Esophagus squamous epithelium (tissue), 4 donors: ENCODE measurements at regions not wholly inside any gene's neighbourhood (a gene's known extent, or its start where the extent isn't known, plus 50 kb on each side); places are given as distances from the start of the nearest gene placed in this dataset.

ENCODE experiments used
- CTCF ChIP-seq, 6 experiments: fragments of 450-650 bp in 4 of 6; fragments of 200-600 bp in 2 of 6; sonication (generic) in 2 of 6; IDR thresholded peaks; one replicate each; pipeline ENCODE4 v1.5.1; 2016 to 2019; ENCODE audit warnings: antibody characterized with exemption in 6 of 6, mild to moderate bottlenecking in 4 of 6, moderate library complexity in 4 of 6
- POLR2A ChIP-seq, 4 donors: fragments of 450-650 bp; IDR thresholded peaks; one replicate each; pipeline ENCODE4 v1.6.1; 2017; ENCODE audit warnings: antibody characterized with exemption in 4 of 4, mild to moderate bottlenecking in 4 of 4, moderate library complexity in 3 of 4

- TF ChIP-seq CTCF (IDR thresholded peaks at IDR 0.05) (no peak), POLR2A (IDR thresholded peaks at IDR 0.05) (no peak)
Measured at GRCh38 chr1:185488808-185489207, 171.8 kb upstream of the IVNS1ABP start.
